CD4-positive, alpha-beta T cell treated with Interferon alpha-2 for 1 hour (primary cell): ENCODE measurements at regions not wholly inside any gene's neighbourhood (a gene's known extent, or its start where the extent isn't known, plus 50 kb on each side); places are given as distances from the start of the nearest gene placed in this dataset.
"Not testable (repeated sequence)": the region's sequence is repeated elsewhere in the genome, so short reads cannot be mapped to it uniquely, and the experiment has no call there.

Experiments
- DNase-seq, 2 donors: peaks; one replicate each; pipeline ENCODE4 v3.0.0-alpha.2; 2020 to 2022

DNA sequence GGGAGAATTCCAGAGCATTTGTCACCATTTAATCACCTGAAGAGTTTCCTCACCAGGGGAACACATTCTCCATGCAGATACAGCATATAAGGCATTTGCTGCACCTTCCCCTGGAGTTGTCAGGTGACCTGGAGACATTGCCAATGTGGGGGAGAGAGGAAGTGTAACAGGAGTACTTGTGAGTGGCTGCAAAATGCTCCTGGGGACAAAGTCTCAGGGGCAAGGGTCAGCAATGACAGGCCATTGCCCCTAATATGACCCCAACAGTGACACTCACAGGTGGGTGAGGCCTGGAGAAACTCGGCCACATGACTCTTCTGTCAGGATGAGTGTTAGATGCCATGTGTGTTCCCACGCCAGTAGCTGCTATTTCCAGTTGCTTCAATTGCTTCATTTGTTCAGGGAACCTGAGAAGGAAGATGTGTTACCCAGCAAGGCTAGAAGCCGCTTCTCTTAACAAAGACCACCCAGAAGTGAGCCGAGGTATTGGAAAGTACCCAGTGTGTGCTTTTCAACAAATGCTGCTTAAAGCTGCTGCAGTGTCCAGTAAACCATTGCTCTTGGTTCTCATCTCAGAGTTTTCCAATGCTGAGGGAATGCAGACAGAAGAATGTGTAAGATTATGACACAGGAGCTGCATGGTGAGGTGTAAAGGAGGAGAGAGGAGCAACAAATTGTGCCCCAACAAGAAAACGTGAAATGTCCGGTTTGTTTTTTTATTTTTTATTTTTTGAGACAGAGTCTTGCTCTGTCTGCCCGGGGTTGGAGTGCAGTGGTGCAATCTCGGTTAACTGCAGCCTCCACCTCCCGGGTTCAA, 128.2 kb upstream of the SLC44A1 start:
- DNase-seq = no peak

DNA sequence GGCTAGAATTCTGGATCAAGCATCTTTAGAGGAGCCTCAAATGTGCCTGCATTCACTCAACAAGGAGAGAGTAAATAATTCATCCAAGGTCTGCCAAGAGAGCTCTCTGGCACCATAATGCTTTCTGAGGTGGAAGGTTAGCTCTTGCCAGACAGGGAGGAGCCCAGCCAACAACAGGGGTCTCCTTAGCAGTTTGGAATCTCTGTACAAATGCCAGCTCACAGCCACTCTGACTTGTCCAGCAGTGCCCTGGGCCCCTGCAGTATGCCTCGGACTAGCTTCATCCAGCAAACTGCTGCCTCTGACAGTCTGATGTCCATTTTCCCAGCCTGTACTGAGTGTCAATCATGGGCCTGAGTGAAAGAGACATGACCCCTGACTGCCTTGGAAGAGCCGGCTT, 127.2 kb upstream of the SLC44A1 start:
- no peak for DNase-seq

DNA sequence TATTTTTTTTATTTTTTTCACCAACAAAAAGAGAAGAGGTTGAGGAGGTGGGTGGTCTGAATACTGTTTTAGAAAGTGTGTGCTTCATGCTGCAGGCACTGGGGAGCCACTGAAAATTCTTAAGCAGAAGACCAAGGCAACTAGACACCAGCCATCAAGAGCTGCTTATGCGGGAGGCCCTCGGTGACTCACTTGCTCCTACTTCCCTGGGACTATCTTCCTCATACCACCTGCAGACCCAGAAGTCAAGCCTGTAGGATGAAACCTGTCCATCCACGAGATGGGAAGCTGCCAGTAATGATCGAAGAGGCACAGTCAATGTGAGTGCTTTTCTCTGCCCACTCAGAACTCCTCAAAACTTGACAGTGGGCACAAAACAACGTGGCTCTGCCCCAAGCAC, 125.8 kb upstream of the SLC44A1 start:
- no peak for DNase-seq

- DNase-seq = no peak
Observed at GRCh38 chr9:105119156-105119555, 125.3 kb upstream of the SLC44A1 start.

DNA sequence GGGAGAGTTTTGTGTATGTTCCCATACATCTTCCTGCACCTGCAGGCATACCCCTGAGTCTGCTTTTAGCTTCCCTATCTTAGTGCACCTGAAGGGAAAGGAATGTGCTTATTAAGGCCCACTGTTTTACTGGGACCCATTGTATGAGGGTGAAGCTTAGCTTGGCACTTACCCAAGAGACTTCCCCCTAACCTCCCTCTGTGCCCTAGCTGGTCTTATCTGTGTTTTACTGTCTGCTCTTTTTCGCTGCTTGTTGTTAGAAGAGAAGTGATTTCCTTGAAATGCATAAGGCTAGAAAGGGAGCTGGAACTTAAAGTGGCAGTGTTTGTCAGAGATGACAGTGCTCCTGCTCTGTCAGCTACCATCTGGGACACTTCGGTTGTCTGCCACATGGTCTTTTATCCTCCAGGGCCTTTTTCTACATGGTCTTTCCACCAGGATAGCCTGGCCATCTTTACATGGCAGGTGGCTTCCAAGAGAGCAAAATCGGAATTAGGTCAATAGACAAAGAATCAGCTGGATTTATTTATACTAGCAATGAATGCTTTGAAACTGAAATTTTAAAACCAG, 122.5 kb upstream of the SLC44A1 start:
- no peak for DNase-seq

- DNase-seq = not testable (repeated sequence)
Observed at GRCh38 chr9:105124598-105124997, 119.9 kb upstream of the SLC44A1 start.

DNA sequence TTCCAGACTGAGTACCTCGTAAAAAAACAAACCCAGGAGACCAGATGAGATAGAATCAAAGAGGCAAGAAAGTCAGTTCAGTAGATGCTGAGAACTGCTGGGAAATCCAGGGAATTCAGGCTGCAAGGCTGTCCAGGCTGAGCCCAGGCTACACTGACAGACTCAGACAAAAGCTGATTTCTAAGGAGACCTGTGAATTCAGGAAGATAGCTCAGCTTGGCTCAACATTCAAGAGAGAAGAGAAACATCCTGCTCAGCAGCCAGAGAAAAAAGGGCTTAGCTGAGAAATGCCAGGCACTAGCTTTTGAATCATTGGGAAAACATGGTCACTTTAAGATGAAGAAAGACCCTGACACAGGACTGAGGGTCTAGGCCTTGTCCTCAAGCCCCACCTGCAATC, 118.2 kb upstream of the SLC44A1 start:
- DNase-seq = no peak

GRCh38 chr9:105127863-105128220, 116.6 kb upstream of the SLC44A1 start:
- DNase-seq = peak; percentile 77 to 86

GRCh38 chr9:105128908-105129600, 115.4 kb upstream of the SLC44A1 start:
- DNase-seq = no peak

DNA sequence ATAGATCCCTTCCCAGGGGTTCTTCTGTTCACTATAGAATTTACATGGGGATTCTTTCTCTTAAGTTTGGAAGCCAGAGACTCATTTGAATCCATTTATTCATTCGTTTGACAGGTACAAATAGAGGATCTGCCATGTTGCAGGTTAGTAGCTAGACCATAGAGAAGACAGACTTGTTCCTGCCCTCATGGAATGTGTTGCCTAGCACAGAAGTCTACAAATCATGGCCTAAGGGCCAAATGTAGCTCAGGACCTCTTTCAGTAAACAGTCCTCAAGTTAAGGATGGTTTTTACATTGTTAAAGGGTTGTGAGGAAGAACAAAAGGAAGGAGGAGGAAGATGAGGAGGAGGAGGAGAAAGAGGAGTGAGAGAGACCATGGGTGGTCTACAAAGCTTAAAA, 114.7 kb upstream of the SLC44A1 start:
- no peak for DNase-seq

GRCh38 chr9:105131981-105132380, 112.5 kb upstream of the SLC44A1 start:
- no peak for DNase-seq

- DNase-seq = no peak
Observed at GRCh38 chr9:105132606-105133005, 111.8 kb upstream of the SLC44A1 start.

DNA sequence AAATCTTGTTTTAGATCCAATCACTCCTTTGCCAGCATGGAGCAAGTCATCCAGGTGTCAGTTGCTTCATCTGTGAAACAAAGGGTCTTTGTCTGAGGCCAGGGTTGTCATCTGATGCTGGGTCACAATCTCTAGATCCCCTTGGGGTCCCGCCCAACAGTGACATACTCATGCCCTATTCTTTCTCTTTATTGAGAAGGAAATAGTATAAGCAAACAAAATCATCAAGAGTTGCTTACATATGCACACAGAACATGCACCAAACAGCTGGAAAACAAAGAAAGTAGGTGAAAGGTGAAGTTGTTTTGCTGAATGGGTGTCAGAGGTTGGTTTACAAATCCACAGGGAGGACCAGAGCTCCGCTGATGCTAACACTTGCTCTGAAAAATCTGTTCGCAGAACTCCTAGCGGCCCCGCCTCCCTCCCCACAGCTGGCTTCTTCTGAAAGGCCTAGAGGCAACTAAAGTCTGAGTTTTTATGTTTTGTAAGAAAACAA, 106.1 kb upstream of the SLC44A1 start:
- DNase-seq = no peak

- DNase-seq = no peak
Observed at GRCh38 chr9:105141146-105141975, 103.1 kb upstream of the SLC44A1 start.

GRCh38 chr9:105141976-105142250, 102.5 kb upstream of the SLC44A1 start:
- no peak for DNase-seq

DNA sequence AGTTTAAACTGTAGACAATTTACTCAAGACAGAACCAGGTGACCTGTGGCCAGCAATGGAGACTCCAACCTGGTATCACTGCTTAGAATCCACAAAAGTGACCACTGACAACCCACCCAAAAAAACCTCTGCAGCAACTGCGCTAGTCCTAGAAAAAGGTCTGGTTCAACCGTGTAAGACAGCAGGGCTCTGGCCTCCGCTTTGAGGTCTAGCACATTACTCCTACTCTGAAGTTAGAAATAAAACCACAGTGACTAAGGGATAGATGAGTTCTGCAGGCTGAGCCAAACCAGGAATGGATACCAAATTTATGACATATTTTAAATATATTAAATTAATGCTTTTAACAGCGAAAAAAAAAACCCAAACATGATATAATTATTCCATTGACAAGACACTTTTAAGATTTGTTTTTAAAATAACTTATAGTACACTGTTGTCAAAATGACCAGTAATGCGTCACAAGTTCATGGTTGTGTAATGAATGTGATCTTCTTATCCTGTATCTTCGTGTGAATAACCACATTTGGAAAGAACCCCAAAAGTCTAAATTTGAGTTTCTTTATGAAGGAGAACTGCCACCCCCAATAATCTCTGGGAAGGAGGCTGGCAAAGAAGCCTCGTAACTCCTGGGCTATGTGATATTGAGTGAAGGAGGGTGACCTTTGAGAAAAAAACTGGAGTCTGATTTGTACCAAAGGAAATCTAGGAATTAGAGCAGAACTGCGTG, 101.9 kb upstream of the SLC44A1 start:
- DNase-seq = no peak

- DNase-seq = no peak
Observed at GRCh38 chr9:105143136-105143430, 101.4 kb upstream of the SLC44A1 start.

DNA sequence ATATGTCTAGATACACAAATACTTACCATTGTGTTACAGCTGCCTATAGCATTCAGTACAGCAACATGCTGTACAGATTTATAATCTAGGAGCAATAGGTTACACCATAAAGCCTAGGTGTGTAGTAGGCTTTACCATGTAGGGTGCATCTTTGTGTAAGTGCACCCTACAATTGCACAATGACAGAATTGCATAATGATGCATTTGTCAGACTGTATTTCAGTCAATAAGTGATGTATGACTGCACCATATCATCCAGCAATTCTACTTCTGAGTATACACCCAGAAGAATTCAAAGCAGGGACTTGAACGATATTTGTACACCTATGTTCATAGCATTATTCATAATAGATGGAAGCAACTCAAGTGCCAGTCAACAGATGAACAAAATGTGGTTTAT, 100.4 kb upstream of the SLC44A1 start:
- DNase-seq = no peak

DNA sequence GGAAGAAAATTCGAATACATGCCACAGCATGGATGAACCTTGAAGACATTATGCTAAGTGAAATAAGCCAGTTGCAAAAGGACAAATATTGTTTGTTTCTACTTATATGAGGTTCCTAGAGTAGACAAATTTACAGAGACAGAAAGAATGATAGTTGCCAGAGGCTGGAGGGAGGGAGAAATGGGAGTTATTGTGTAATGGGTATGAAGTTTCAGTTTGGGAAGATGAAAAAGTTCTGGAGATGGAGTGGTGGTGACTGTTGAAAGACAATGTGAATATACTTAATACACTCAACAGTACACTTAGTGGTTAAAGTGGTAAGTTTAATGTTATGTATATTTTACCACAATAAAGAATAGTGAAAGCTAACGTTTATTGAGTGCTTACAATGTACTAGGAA, 99.6 kb upstream of the SLC44A1 start:
- no peak for DNase-seq

DNA sequence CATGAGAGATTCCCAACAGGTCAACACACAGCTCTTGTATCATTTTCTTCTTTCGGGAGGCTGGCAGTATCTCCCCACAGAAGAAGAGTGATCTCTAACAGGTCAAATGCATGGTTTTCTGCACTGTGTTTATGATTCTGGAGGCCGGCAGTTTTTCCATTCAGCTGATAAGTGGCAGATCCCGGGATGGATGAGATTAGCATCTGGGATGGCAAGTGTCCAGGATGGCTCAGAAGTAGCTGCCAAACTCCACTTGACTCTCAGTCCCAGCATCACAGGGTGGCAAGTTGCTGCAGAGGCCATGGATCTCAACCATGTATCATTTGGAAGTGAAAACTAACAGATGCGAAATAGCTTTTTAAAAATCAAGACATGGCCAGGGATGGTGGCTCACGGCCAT, 97.8 kb upstream of the SLC44A1 start:
- no peak for DNase-seq

GRCh38 chr9:105147110-105147871, 97.2 kb upstream of the SLC44A1 start:
- DNase-seq = no peak

DNA sequence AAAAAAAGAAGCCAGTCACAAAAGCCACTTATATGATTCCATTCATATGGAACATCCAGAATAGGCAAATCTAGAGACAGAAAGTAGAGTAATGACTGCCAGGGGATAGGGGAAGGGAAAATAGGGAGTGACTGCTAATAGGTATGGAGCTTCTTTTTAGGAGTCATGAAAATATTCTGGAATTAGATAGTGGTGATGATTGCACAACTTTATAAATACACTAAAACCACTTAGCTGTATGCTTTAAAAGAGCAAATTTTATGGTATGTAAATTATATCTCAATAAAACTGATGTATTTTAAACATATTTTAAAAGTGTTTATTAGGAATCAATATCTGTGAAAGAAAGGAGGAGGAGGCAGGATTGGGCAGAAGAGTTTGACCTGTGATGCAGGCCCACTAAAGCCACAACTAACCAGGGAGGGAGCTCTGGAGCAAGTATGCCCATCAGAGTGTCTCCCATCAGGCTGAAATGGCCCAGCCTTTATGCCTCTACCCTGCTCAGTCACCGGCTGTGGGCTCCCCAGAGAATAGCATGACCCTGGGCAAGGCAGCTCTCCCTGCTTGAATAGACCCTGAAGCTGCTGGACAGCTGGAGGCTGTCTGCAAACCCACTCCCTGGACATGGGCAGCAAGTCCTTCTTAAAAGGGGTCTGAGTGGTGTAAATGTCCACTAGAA, 96.0 kb upstream of the SLC44A1 start:
- DNase-seq = no peak
